Muscle of arm (tissue), 1 donor: ENCODE measurements at regions not wholly inside any gene's neighbourhood (a gene's known extent, or its start where the extent isn't known, plus 50 kb on each side); places are given as distances from the start of the nearest gene placed in this dataset.

Experiments
- DNase-seq: peaks from one replicate; pipeline ENCODE4 v3.0.0-alpha.2; 2013

- no peak for DNase-seq
Measured at GRCh38 chr14:38774162-38774561, 328.9 kb downstream of the SEC23A start.

- no peak for DNase-seq
Measured at GRCh38 chr14:38770251-38770650, 332.8 kb downstream of the SEC23A start.

- DNase-seq: no peak
Measured at GRCh38 chr14:38762845-38763244, 340.2 kb downstream of the SEC23A start.

- DNase-seq: no peak
Measured at GRCh38 chr14:38762426-38762825, 340.6 kb downstream of the SEC23A start.

GRCh38 chr14:38761033-38761432 lies 342.0 kb downstream of the SEC23A start:
- no peak for DNase-seq

- DNase-seq: no peak
Measured at GRCh38 chr14:38758661-38759060, 344.4 kb downstream of the SEC23A start.

- no peak for DNase-seq
Measured at GRCh38 chr14:38755036-38755435, 348.0 kb downstream of the SEC23A start.

- DNase-seq: no peak
Measured at GRCh38 chr14:38752750-38753149, 350.3 kb downstream of the SEC23A start.

GRCh38 chr14:38752341-38752740 lies 350.7 kb downstream of the SEC23A start:
- no peak for DNase-seq

GRCh38 chr14:38751459-38751858 lies 351.6 kb downstream of the SEC23A start:
- DNase-seq: no peak

GRCh38 chr14:38749936-38750335 lies 353.1 kb downstream of the SEC23A start:
- no peak for DNase-seq

GRCh38 chr14:38745861-38746260 lies 357.2 kb downstream of the SEC23A start:
- DNase-seq: no peak

- DNase-seq: no peak
Measured at GRCh38 chr14:38743966-38744584, 359.0 kb downstream of the SEC23A start.

- peak; percentile 4 for DNase-seq
Measured at GRCh38 chr14:38737686-38738407, 365.2 kb downstream of the SEC23A start.

GRCh38 chr14:38735005-38735404 lies 368.0 kb downstream of the SEC23A start:
- no peak for DNase-seq

GRCh38 chr14:38731962-38732361 lies 371.1 kb downstream of the SEC23A start:
- DNase-seq: no peak

GRCh38 chr14:38730420-38730819 lies 372.6 kb downstream of the SEC23A start:
- no peak for DNase-seq

- DNase-seq: peak; percentile 7
Measured at GRCh38 chr14:38727731-38728130, 375.3 kb downstream of the SEC23A start.

- DNase-seq: no peak
Measured at GRCh38 chr14:38724621-38725020, 378.4 kb downstream of the SEC23A start.

- no peak for DNase-seq
Measured at GRCh38 chr14:38723959-38724358, 379.1 kb downstream of the SEC23A start.

GRCh38 chr14:38723277-38723676 lies 379.8 kb downstream of the SEC23A start:
- DNase-seq: no peak

GRCh38 chr14:38721822-38722431 lies 381.1 kb downstream of the SEC23A start:
- peak; percentile 52 for DNase-seq

- no peak for DNase-seq
Measured at GRCh38 chr14:38718519-38718918, 384.5 kb downstream of the SEC23A start.
